Skin of body (tissue), 1 donor: ENCODE measurements at regions not wholly inside any gene's neighbourhood (a gene's known extent, or its start where the extent isn't known, plus 50 kb on each side); places are given as distances from the start of the nearest gene placed in this dataset.
"Not testable (repeated sequence)": the region's sequence is repeated elsewhere in the genome, so short reads cannot be mapped to it uniquely, and the experiment has no call there.

Experiments used
- DNase-seq: peaks from one replicate; lab custom pipeline; 2025; lab: John Stamatoyannopoulos, UW

DNA sequence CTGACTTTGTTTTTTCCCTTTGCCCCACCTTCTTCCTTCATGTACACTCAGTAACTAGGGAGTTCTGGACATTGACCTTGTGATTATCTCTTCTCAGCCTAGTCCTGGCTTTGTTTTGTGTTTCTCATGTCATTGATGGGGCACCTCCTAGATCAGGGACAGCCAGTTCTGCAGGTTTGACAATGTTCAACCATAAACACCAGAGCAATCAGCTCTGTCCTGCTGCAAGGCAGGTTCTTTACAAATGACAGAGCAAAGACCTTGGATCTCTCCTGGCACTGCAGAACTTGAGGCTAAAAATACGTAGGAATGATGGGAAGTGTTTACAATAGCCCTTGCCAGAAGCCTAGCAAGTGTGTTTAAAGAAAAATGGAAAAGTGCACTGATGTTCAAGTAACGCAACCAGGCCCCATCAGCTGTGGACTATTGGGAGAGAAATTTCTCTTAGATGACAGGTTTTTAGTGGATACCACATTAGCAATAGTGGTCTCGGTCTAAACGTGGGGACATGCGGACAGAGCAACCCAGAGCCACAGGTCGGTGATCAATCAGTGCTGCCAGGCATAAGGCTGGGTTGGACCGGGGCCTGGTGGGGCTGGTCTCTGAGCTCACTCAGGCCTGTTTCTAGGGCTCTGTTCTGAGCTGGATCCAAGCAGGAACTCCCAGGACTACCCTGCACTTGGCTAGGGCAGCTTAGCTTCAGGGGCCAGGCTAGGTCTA is 76.8 kb downstream of the SOWAHC start:
- DNase-seq = no peak

- DNase-seq = no peak
Observed at GRCh38 chr2:109692013-109692743, 78.0 kb downstream of the SOWAHC start.

- not testable (repeated sequence) for DNase-seq
Observed at GRCh38 chr2:109692831-109693230, 78.7 kb downstream of the SOWAHC start.

DNA sequence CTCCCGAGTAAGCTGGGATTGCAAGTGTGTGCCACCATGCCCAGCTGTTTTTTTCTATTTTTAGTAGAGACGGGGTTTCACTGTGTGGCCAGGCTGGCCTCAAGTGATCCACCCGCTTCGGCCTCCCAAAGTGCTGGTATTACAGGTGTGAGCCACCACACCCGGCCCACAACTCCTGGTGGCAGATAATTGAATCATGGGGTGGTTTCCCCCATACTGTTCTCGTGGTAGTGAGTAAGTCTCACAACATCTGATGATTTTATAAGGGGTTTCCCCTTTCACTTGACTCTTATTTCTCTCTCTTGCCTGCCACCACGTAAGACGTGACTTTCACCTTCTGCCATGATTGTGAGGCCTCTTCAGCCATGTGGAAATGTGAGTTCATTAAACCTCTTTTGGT is 79.1 kb downstream of the SOWAHC start:
- not testable (repeated sequence) for DNase-seq

DNA sequence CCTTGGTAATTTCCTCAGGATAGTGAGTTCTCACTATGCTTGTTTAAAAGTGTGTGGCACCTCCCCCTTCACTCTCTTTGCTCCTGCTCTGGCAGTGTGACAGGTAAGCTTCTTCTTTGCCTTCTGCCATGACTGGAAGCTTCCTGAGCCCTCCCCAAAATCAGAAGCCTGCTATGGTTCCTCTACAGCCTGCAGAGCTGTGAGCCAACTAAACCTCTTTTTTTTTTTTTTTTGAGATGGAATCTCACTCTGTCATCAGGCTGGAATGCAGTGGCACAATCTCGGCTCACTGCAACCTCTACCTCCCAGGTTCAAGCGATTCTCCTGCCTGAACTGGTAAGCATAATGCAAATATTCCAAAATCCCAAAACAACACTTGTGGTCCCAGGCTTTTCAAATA is 80.0 kb downstream of the SOWAHC start:
- no peak for DNase-seq

- DNase-seq = no peak
Observed at GRCh38 chr2:109695290-109695689, 81.1 kb downstream of the SOWAHC start.

GRCh38 chr2:109699646-109700045 is 85.5 kb downstream of the SOWAHC start:
- DNase-seq = no peak

DNA sequence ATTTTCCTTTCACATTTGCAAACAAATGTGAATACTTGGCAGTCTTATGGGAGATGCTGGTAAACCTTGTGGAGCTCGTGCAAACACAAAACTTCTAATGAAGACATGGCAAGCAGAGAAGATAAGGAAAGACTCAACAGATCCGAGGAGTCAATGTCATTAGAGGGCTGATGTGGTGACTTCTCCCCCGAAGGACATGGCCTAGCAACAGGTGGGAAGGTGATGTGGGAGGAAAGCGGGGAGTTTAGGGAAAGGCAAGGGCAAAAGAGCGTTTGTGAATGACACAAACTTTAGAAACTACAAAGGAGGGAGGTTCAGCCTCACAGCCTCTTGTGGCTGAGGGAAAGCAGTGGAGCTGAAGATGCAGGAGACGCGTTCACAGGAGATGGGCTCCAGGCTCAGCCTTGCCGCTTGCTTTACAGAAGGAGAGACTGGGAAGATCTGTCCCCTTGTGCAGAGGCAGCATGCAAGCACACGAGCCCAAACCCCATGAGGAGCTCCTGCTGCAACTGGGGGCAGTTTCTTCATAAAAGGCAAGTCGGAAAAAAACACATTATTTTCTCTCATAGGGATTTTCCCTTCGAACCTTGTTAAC is 86.6 kb downstream of the SOWAHC start:
- DNase-seq = no peak

DNA sequence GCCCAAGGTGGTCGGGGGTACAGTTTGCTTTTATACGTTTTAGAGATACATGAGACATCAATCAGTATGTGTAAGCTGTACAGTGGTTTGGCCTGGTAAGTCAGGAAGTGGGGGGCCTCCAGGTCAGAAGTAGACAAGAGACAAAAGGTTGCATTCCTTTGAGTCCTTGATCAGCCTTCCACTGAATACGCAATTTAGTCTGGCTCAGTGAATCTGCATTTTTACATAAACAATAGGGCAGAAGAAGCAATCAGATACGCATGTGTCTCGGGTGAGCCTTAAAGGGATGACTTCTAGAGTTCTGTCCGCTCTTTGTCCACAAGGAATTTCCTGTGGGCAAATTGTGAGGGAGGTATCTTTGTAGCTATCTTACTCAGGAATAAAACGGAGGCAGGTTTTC is 87.2 kb downstream of the SOWAHC start:
- no peak for DNase-seq

DNA sequence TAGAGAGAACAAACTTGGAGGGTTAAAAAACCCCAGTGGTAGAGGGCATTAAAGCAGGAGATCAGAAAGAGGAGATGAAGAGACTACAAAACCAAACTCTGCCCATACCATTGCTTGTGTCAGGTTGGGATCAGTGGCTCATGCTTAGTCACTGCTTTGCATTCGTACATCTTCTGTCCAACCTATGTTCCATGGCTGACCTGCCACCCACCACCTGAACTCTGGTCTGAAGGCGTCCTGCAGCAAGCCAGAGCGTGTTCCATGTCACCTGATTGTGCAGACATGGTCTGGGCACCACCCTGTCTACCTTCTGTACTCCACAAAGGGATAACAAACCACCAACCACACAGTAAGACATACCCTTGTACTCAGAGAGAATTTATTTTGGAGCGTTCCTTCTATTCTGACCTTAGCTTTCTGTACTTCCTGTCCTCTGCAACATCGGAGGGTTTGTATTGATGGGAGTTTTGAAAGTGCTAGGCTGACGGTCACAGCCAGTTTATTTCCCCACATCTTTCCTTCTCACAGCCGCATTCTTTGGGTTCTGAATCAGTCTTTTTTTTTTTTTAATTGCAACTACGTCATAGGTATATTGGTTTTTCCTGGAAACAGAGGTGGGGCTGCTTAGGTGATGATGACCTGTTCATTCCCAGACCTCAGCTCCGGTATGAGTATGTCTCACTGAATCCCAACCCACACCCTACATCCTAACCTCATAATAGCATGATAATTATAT is 88.3 kb downstream of the SOWAHC start:
- no peak for DNase-seq

DNA sequence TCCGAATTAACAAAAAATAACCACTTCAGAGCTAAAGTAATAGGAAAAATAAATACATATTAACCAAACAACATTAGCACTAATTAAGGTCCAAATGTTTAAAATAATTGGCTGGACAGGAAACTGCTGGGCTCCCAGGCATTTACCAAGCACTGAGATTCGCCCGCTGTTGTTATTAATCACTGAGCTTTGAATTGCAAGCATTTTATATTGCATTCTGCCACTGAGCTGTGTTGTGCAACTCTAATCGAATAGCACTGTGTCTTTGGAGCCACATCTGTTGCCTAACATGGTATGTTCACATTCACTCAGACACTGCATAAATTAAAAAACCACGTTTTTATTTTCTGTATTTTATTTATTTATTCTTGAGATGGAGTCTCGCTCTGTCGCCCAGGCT is 88.9 kb downstream of the SOWAHC start:
- peak; percentile 56 for DNase-seq

DNA sequence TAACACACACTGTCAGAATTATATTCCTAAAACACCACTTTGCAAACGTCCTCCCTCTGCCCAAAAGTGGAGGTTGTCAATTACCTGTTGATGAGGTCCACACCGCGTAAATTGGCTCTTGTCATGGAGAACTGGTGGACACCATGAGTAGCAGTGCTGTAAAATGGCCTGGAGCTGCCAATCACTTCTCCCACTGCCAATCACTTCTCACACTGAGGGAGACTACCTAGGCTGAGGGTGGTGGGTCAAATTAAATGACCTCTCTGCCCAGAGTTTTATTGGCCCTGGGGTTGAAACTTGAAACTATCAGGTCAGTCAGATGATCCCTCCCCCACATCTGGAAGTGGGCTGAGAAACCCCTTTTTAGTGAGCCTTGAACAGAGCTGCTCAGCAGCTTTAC is 89.6 kb downstream of the SOWAHC start:
- DNase-seq = no peak

GRCh38 chr2:109707281-109708147 is 86.6 kb upstream of the RGPD5 start:
- DNase-seq = no peak

DNA sequence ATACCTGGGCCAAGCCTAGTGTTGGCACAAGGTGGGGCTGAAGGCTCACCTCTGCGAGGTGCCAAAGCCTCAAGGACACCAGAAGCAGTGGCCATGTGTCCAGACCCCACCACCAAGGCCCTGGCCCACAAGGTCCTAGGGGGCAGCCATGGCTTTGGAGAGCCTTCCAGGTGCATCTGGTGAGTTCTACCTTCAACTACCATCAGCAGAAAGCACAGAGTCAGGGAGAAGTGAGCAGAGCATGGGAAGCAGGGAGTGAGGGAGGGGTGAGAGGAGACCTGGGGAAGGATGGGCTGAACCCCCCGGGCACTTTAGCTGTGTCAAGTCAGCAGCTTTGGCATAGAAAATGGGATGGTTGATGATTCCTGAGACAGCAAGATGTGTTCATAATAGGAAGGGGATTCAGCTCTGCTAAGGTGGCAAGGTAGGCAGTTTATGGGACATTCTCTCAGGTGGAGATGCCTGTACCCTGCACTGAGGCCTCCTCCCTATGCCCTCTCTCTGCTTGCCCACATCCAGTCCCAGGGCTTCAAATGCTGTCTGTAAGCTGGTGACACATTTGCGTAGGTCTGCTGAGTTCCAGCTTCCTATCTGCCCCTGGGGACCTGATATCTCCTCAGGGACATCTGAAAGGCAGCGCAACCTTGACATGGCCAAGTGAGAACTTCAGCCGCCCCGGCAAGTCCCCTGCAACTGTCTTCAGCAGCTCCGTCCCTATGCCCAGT is 83.4 kb upstream of the RGPD5 start:
- no peak for DNase-seq

DNA sequence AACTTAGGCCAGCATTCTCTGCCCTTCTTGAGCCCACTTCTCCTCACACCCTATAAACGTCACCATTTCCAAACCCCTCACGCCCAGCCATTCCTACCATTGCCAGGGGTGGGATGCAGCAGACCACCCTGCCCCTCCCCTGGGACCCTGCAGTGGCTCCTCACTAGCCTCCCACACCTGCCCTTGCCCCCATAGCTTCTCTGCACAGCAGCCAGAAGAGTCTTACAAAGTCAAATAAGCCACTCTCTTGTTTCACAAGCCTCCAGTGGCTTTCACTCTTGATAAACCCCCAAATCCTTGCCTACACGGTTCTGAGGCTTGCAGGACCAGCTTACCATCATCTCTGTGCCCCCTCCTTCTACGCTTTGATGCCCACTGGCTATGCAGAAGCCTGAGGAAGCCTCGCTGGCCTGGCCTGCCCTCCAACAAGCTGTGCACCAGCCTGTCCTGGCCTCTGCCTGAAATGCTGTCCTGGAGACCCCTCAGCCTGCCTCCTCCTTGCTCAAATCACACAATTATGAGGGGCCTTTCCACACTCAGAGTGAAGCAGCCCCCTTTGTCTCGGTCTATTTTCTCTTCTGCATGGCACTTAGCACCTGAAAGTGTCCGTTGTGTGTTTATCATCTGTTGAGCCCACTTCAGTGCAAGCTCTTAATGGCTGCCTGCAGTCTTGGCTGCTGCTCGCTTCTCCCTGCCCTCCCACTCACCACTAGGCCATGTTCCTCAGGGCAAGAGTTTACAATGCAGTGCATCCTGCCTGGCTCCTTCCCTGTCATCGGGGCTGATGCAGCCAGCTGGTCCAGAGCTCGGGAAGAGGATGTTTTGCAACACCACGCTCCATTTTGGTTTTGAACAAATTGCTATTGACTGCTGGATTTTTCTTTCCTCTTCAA is 82.6 kb upstream of the RGPD5 start:
- DNase-seq = no peak

GRCh38 chr2:109712123-109712449 is 82.0 kb upstream of the RGPD5 start:
- DNase-seq = no peak

DNA sequence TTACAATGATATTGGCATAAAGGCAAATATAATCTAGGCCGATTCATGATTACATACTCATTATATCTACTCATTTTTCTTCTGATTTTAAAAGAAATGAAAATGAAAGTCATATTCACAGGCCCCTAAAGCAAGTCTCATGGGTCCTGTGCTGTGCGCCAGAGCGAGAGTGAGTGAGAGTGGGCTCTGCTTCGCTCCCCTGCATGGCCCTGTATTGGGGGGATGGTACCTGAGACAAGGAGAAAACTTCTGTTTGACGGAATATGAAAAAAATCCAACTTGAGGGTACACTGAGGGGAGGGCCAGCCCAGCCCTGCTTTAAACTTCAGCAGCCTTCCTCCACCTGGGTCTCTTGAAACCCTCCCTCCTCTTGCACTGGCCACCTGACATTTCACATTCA is 81.4 kb upstream of the RGPD5 start:
- DNase-seq = no peak

- no peak for DNase-seq
Observed at GRCh38 chr2:109715313-109715805, 78.7 kb upstream of the RGPD5 start.

DNA sequence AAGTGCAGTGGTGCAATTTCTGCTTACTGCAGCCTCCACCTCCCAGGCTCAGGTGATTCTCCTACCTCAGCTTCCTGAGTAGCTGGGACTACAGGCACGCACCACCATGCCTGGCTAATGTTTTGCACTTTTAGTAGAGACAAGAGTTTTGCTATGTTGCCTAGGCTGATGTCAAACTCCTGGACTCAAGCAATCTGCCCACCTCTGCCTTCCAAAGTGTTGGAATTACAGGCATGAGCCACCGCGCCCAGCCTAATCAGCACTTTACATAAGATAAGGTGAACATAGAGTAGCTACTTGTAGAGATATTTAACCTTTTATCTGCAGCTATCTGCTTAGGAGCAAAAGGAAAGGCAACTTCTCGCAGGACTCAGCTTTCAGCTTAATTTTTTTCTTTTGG is 77.5 kb upstream of the RGPD5 start:
- DNase-seq = not testable (repeated sequence)
